ENCODE measurements at regions not wholly inside any gene's neighbourhood (a gene's known extent, or its start where the extent isn't known, plus 50 kb on each side); places are given as distances from the start of the nearest gene placed in this dataset.

DNA sequence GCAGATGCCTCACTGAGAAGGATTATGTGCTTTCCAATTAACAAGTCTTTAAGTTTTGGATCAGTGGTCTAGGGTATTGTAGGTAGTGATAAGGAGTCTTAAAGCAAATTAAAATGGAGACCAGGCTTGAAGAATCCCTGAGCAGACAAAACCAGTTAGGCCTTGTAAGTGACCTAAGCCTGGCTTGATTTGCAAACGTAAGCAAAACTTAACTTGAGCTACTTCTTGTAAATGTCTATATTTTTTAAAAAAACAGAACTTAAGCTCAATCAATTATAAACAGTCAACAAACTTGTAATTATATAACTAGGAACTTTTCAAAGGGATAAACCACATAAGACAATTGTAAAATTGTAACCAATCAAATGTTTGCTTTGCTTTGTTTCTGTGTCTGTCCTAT is 72.7 kb upstream of the NALF2 start:
- ATAC-seq (ENCODE audit: insufficient read depth, low FRiP score) (no peak), DNase-seq (no peak)
- Histone ChIP-seq H3K27ac (ENCODE audit: low read depth in 1 of 2, low read length in 1 of 2) (no peak overlapping the region), H3K4me1 (ENCODE audit: control insufficient read depth in 5 of 5, insufficient read depth in 5 of 5, low read length in 5 of 5) (no peaks in the 10 kb centered on the region), H3K9ac (ENCODE audit: insufficient read depth in 1 of 2, low read length in 2 of 2) (no peak overlapping the region), H3K27me3 (ENCODE audit: control insufficient read depth in 3 of 3, insufficient read depth in 3 of 3, low read length in 2 of 3) (peaks cover 4 to 15% (median 7%) of the 10 kb centered on the region in 3 donors), H3K9me3 (ENCODE audit: control insufficient read depth in 4 of 4, insufficient read depth in 3 of 4, low read length in 3 of 4) (no peaks in the 10 kb centered on the region), H3K4me3 (no peak overlapping the region), H3K36me3 (ENCODE audit: control insufficient read depth in 4 of 4, insufficient read depth in 4 of 4, low read length in 4 of 4) (no peaks in the 10 kb centered on the region)
- 65 to 86% methylated on average over 1 of the region's 1 CpG for WGBS, 2 donors
- no peak for TF ChIP-seq CTCF (IDR thresholded peaks at IDR 0.05; ENCODE audit: control extremely low read depth, extremely low read depth)

DNA sequence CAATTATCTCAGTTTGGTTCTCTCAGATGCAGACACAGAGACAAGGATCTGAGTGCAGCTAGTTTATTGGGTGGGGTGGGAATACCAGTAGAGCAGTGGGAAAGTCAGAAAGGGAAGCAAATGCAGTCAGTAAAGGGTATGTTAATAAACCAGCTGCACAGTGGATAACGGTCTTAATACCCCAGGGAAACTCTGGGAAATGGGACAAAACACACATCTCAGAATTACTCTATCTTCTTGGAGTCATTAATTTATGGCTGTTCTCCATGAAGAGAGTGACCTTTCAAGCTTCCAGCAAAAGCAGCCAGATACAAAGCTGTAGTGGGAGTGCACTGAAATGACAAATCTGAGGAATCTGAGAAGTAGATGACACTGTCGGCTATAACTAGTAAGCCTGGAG is 73.3 kb upstream of the NALF2 start:
- 69 to 71% methylated on average over 2 of the region's 2 CpGs for WGBS, 2 donors
- H3K36me3 ChIP-seq (ENCODE audit: control insufficient read depth in 4 of 4, insufficient read depth in 4 of 4, low read length in 4 of 4), result no peaks in the 10 kb centered on the region
- H3K27ac ChIP-seq (ENCODE audit: low read depth in 1 of 2, low read length in 1 of 2), result no peak overlapping the region
- DNase-seq (no peak), ATAC-seq (ENCODE audit: insufficient read depth, low FRiP score) (no peak)
- no peak overlapping the region for H3K9ac ChIP-seq (ENCODE audit: insufficient read depth in 1 of 2, low read length in 2 of 2)
- no peak for TF ChIP-seq CTCF (IDR thresholded peaks at IDR 0.05; ENCODE audit: control extremely low read depth, extremely low read depth)
- no peak overlapping the region for H3K4me3 ChIP-seq
- H3K27me3 ChIP-seq (ENCODE audit: control insufficient read depth in 3 of 3, insufficient read depth in 3 of 3, low read length in 2 of 3), result peaks cover 4 to 15% (median 7%) of the 10 kb centered on the region in 3 donors
- H3K4me1 ChIP-seq (ENCODE audit: control insufficient read depth in 5 of 5, insufficient read depth in 5 of 5, low read length in 5 of 5), result no peaks in the 10 kb centered on the region
- no peaks in the 10 kb centered on the region for H3K9me3 ChIP-seq (ENCODE audit: control insufficient read depth in 4 of 4, insufficient read depth in 3 of 4, low read length in 3 of 4)

- Histone ChIP-seq H3K4me3 (no peak overlapping the region), H3K27ac (ENCODE audit: low read depth in 1 of 2, low read length in 1 of 2) (no peak overlapping the region), H3K9me3 (ENCODE audit: control insufficient read depth in 4 of 4, insufficient read depth in 3 of 4, low read length in 3 of 4) (no peaks in the 10 kb centered on the region), H3K36me3 (ENCODE audit: control insufficient read depth in 4 of 4, insufficient read depth in 4 of 4, low read length in 4 of 4) (no peaks in the 10 kb centered on the region), H3K4me1 (ENCODE audit: control insufficient read depth in 5 of 5, insufficient read depth in 5 of 5, low read length in 5 of 5) (no peaks in the 10 kb centered on the region), H3K9ac (ENCODE audit: insufficient read depth in 1 of 2, low read length in 2 of 2) (no peak overlapping the region), H3K27me3 (ENCODE audit: control insufficient read depth in 3 of 3, insufficient read depth in 3 of 3, low read length in 2 of 3) (peaks cover 4 to 15% (median 7%) of the 10 kb centered on the region in 3 donors)
- 50 to 61% methylated on average over 6 of the region's 6 CpGs for whole genome bisulfite sequencing, 2 donors
- no peak for TF ChIP-seq CTCF (IDR thresholded peaks at IDR 0.05; ENCODE audit: control extremely low read depth, extremely low read depth)
- ATAC-seq (ENCODE audit: insufficient read depth, low FRiP score), result no peak
- DNase-seq, result no peak
These were observed 74.6 kb upstream of the NALF2 start for GRCh38 chrX:69429339-69430015.

- 47 to 90% methylated on average over 2 of the region's 2 CpGs for WGBS, 2 donors
- Histone ChIP-seq H3K4me1 (ENCODE audit: control insufficient read depth in 5 of 5, insufficient read depth in 5 of 5, low read length in 5 of 5) (no peaks in the 10 kb centered on the region), H3K9ac (ENCODE audit: insufficient read depth in 1 of 2, low read length in 2 of 2) (no peak overlapping the region), H3K27me3 (ENCODE audit: control insufficient read depth in 3 of 3, insufficient read depth in 3 of 3, low read length in 2 of 3) (peaks cover 4 to 15% (median 7%) of the 10 kb centered on the region in 3 donors), H3K27ac (ENCODE audit: low read depth in 1 of 2, low read length in 1 of 2) (no peak overlapping the region), H3K9me3 (ENCODE audit: control insufficient read depth in 4 of 4, insufficient read depth in 3 of 4, low read length in 3 of 4) (peaks cover 0 to 3% (median 0%) of the 10 kb centered on the region in 4 donors), H3K4me3 (no peak overlapping the region), H3K36me3 (ENCODE audit: control insufficient read depth in 4 of 4, insufficient read depth in 4 of 4, low read length in 4 of 4) (no peaks in the 10 kb centered on the region)
- ATAC-seq (ENCODE audit: insufficient read depth, low FRiP score) (no peak), DNase-seq (no peak)
- TF ChIP-seq CTCF (IDR thresholded peaks at IDR 0.05; ENCODE audit: control extremely low read depth, extremely low read depth), result no peak
These were observed 75.9 kb upstream of the NALF2 start for GRCh38 chrX:69428216-69428615.

Measured in lung (tissue), 11 donors.